ENCODE measurements at regions not wholly inside any gene's neighbourhood (a gene's known extent, or its start where the extent isn't known, plus 50 kb on each side); places are given as distances from the start of the nearest gene placed in this dataset.

- H3K27ac Mint-ChIP-seq (ENCODE audit: unreplicated experiment): no peak overlapping the region
- FAIRE-seq (no peak), DNase-seq (ENCODE audit: low read depth) (no peak)
- Histone ChIP-seq H3K9me3 (ENCODE audit: insufficient read depth, low read depth, low read length) (no peaks in the 10 kb centered on the region), H3K27ac (ENCODE audit: low read depth, low read length) (no peak overlapping the region), H3K79me2 (ENCODE audit: insufficient read depth, low read length) (no peaks in the 10 kb centered on the region), H3K27me3 (ENCODE audit: insufficient read depth, low read length) (peaks cover 4% of the 10 kb centered on the region), H3K4me2 (ENCODE audit: low read length) (no peak overlapping the region), H2AFZ (ENCODE audit: low read depth, low read length) (no peak overlapping the region), H3K4me3 (ENCODE audit: insufficient read depth, low read depth, low read length) (no peak overlapping the region), H3K4me1 (ENCODE audit: insufficient read depth, low read length) (no peaks in the 10 kb centered on the region), H3K36me3 (ENCODE audit: insufficient read depth, low read length) (no peaks in the 10 kb centered on the region), H3K9ac (ENCODE audit: low read length) (no peak overlapping the region), H4K20me1 (ENCODE audit: insufficient read depth, low read length) (no peaks in the 10 kb centered on the region)
- no peak overlapping the region for H3K4me3 Mint-ChIP-seq (ENCODE audit: unreplicated experiment)
- peaks cover under 1% of the 10 kb centered on the region for H3K36me3 Mint-ChIP-seq (ENCODE audit: low read depth, unreplicated experiment)
- no peaks in the 10 kb centered on the region for H3K4me1 Mint-ChIP-seq (ENCODE audit: low read depth, unreplicated experiment)
- no peak for TF ChIP-seq CTCF (IDR thresholded peaks at IDR 0.05; ENCODE audit: insufficient read depth, low read depth, low read length)
- no peak for TF ChIP-seq EZH2 (IDR thresholded peaks at IDR 0.05; ENCODE audit: insufficient read depth, low read length)
- peaks cover 13% of the 10 kb centered on the region for H3K27me3 Mint-ChIP-seq (ENCODE audit: low read depth, unreplicated experiment)
- H3K9me3 Mint-ChIP-seq (ENCODE audit: unreplicated experiment): peaks cover 2% of the 10 kb centered on the region
Measured at GRCh38 chr5:116360008-116360853, 214.4 kb downstream of the SEMA6A start.

GRCh38 chr5:116359592-116359991, 215.0 kb downstream of the SEMA6A start:
- no peaks in the 10 kb centered on the region for H3K36me3 ChIP-seq (ENCODE audit: insufficient read depth, low read length)
- no peak overlapping the region for H3K27ac ChIP-seq (ENCODE audit: low read depth, low read length)
- peaks cover 13% of the 10 kb centered on the region for H3K27me3 Mint-ChIP-seq (ENCODE audit: low read depth, unreplicated experiment)

More at GRCh38 chr5:116359592-116359991, 215.0 kb downstream of the SEMA6A start:
- Histone ChIP-seq H3K27me3 (ENCODE audit: insufficient read depth, low read length) (peaks cover 4% of the 10 kb centered on the region), H4K20me1 (ENCODE audit: insufficient read depth, low read length) (no peaks in the 10 kb centered on the region), H3K4me3 (ENCODE audit: insufficient read depth, low read depth, low read length) (no peak overlapping the region), H3K4me2 (ENCODE audit: low read length) (no peak overlapping the region), H3K9me3 (ENCODE audit: insufficient read depth, low read depth, low read length) (no peaks in the 10 kb centered on the region), H3K79me2 (ENCODE audit: insufficient read depth, low read length) (no peaks in the 10 kb centered on the region), H3K9ac (ENCODE audit: low read length) (no peak overlapping the region), H3K4me1 (ENCODE audit: insufficient read depth, low read length) (no peaks in the 10 kb centered on the region), H2AFZ (ENCODE audit: low read depth, low read length) (no peak overlapping the region)
- FAIRE-seq (no peak), DNase-seq (ENCODE audit: low read depth) (no peak)
- H3K9me3 Mint-ChIP-seq (ENCODE audit: unreplicated experiment): peaks cover 2% of the 10 kb centered on the region
- no peaks in the 10 kb centered on the region for H3K4me1 Mint-ChIP-seq (ENCODE audit: low read depth, unreplicated experiment)
- H3K4me3 Mint-ChIP-seq (ENCODE audit: unreplicated experiment): no peak overlapping the region
- H3K27ac Mint-ChIP-seq (ENCODE audit: unreplicated experiment): no peak overlapping the region
- TF ChIP-seq CTCF (IDR thresholded peaks at IDR 0.05; ENCODE audit: insufficient read depth, low read depth, low read length): no peak
- TF ChIP-seq EZH2 (IDR thresholded peaks at IDR 0.05; ENCODE audit: insufficient read depth, low read length): no peak
- peaks cover 3% of the 10 kb centered on the region for H3K36me3 Mint-ChIP-seq (ENCODE audit: low read depth, unreplicated experiment)

Data from astrocyte (in vitro differentiated cells and primary cell).